Transverse colon (tissue), 4 donors: ENCODE measurements at regions not wholly inside any gene's neighbourhood (a gene's known extent, or its start where the extent isn't known, plus 50 kb on each side); places are given as distances from the start of the nearest gene placed in this dataset.

Experiments
- DNase-seq: peaks from one replicate; pipeline ENCODE4 v3.0.0-alpha.2; 2019
- H3K27ac ChIP-seq, 4 donors: fragments of 200-600 bp; sonication (generic); 2 replicates each; pipeline ENCODE4 v1.5.1; 2016 to 2018; ENCODE audit warnings: inconsistent platforms in 4 of 4
- H3K27me3 ChIP-seq: fragments of 200-600 bp; sonication (generic); 2 replicates; pipeline ENCODE4 v1.5.1; 2017; ENCODE audit warnings: inconsistent platforms
- H3K36me3 ChIP-seq, 4 donors: fragments of 200-600 bp; sonication (generic); 2 replicates each; pipeline ENCODE4 v1.5.1; 2017 to 2019; ENCODE audit warnings: inconsistent platforms in 4 of 4
- H3K4me1 ChIP-seq, 4 donors: fragments of 200-600 bp; sonication (generic); 2 replicates each; pipeline ENCODE4 v1.5.1; 2017 to 2020; ENCODE audit warnings: inconsistent platforms in 4 of 4
- H3K4me3 ChIP-seq, 4 donors: fragments of 200-600 bp; sonication (generic); 1 replicate in 1 of 4; 2 replicates in 3 of 4; pipeline versions ENCODE4 v1.5.1 to v1.6.1; 2017 to 2019; ENCODE audit warnings: inconsistent platforms in 4 of 4
- H3K9me3 ChIP-seq, 2 donors: fragments of 200-600 bp; sonication (generic); 2 replicates each; pipeline ENCODE4 v1.5.1; 2017 to 2019; ENCODE audit warnings: inconsistent platforms in 2 of 2
- EP300 ChIP-seq: sonication (generic); formaldehyde crosslinking; IDR thresholded peaks from one replicate; pipeline ENCODE4 v1.6.1; 2017; ENCODE audit warnings: antibody characterized with exemption, low read depth
- POLR2A ChIP-seq: fragments of 450-650 bp; IDR thresholded peaks from one replicate; pipeline ENCODE4 v1.6.1; 2016; ENCODE audit warnings: antibody characterized with exemption, mild to moderate bottlenecking, moderate library complexity
- POLR2AphosphoS5 ChIP-seq, 3 donors: sonication (generic); formaldehyde crosslinking; IDR thresholded peaks; one replicate each; pipeline ENCODE4 v1.6.1; 2016; ENCODE audit warnings: antibody characterized with exemption in 3 of 3
- WGBS, 2 donors: methylation state at CpG; one replicate each; pipeline ENCODE4 v1.1.5; 2018; ENCODE audit warnings: low coverage in 1 of 2; 5-methylcytosine and 5-hydroxymethylcytosine counted together
- in situ Hi-C, 4 donors: fragments of 200-750 bp; cut with MboI; loops; one replicate each; pipeline versions ENCODE4 v1.15.0 to v1.15.1; 2017; ENCODE audit warnings: low sequenced_read_pairs in 3 of 4, low pct_ligation_motif_present in 1 of 4, low pct_unique_long_range_greater_than_20kb in 1 of 4
- intact Hi-C: fragments of 100-400 bp; cut with DNase I; formaldehyde crosslinking; loops from one replicate; pipeline ENCODE4 v1.15.1; 2023; ENCODE audit warnings: low total_unique reads
- TF ChIP-seq, protein P1 (sequence below), 5 experiments: fragments of 200-600 bp in 3 of 5; fragments of 450-650 bp in 2 of 5; sonication (generic) in 3 of 5; IDR thresholded peaks; 1 replicate in 2 of 5; 2 replicates in 3 of 5; pipeline ENCODE4 v1.5.1; 2016 to 2017; ENCODE audit warnings: antibody characterized with exemption in 5 of 5, inconsistent platforms in 3 of 5, mild to moderate bottlenecking in 2 of 5, moderate library complexity in 1 of 5

DNA sequence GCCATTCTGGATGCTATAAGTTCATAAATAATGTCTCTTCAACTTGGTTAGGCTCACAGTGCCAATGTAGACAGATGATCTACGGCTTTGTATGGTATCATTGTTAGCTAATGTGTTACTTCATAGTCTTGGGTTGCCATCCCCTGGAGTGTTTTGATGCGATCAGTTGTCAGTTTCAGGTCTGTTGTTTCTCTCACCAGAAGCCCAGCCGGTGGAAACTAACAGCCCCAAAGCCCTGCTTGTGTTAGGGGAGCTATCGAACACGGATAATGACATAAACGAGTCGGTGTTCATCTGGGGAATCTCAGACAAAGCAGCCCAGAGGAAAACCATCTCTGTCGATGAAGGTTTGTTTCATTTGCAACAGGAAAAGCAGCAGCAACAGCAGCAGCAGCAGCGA lies 107.4 kb upstream of the ANKFN1 start:
- Histone ChIP-seq H3K4me1 (no peaks in the 10 kb centered on the region), H3K9me3 (no peaks in the 10 kb centered on the region), H3K36me3 (no peaks in the 10 kb centered on the region), H3K27ac (no peak overlapping the region), H3K4me3 (no peak overlapping the region), H3K27me3 (peaks cover 6% of the 10 kb centered on the region)
- intact Hi-C loops (no loop called here), in situ Hi-C loops (loop anchor here in 1 of 4 donors (10.0 kb wide), 1 partner anchor 61 kb away; no protein-coding TSS in a partner anchor)
- no peak for DNase-seq
- WGBS, 2 donors: 49 to 51% methylated on average over 8 to 9 of the region's 9 CpGs
- TF ChIP-seq POLR2AphosphoS5 (IDR thresholded peaks at IDR 0.05) (no peak), EP300 (no peak), POLR2A (no peak)
- TF ChIP-seq, protein P1, sequence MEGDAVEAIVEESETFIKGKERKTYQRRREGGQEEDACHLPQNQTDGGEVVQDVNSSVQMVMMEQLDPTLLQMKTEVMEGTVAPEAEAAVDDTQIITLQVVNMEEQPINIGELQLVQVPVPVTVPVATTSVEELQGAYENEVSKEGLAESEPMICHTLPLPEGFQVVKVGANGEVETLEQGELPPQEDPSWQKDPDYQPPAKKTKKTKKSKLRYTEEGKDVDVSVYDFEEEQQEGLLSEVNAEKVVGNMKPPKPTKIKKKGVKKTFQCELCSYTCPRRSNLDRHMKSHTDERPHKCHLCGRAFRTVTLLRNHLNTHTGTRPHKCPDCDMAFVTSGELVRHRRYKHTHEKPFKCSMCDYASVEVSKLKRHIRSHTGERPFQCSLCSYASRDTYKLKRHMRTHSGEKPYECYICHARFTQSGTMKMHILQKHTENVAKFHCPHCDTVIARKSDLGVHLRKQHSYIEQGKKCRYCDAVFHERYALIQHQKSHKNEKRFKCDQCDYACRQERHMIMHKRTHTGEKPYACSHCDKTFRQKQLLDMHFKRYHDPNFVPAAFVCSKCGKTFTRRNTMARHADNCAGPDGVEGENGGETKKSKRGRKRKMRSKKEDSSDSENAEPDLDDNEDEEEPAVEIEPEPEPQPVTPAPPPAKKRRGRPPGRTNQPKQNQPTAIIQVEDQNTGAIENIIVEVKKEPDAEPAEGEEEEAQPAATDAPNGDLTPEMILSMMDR (IDR thresholded peaks at IDR 0.05): no peak

DNA sequence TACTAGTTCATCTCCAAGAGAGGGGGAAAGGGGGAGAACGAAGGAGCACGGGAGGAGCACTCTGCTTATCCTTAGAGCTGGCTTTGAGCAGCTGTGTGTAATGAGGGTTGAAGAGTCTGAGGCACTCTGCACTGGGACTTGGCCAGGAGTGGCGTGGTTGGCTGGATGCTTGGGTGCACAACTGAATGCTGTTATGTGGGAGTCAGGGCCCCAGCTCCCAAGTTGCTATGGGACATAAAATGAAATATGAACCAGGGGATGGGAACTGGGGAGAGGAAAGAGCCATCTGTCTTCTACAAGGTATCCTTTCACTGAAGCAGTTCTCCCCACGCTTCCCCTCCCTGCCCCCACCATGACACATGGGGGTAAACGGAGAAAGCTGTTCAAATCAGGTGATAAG lies 105.9 kb upstream of the ANKFN1 start:
- no peak overlapping the region for H3K4me3 ChIP-seq
- no peak for TF ChIP-seq POLR2A
- TF ChIP-seq POLR2AphosphoS5 (IDR thresholded peaks at IDR 0.05): no peak
- TF ChIP-seq, protein P1 (IDR thresholded peaks at IDR 0.05): no peak
- no peak for TF ChIP-seq EP300
- H3K9me3 ChIP-seq: no peaks in the 10 kb centered on the region
- H3K27me3 ChIP-seq: peaks cover 6% of the 10 kb centered on the region
- WGBS, 2 donors: 30% methylated on average over 5 of the region's 5 CpGs; no CpG with 5 or more reads in 1 of the 2 donors
- H3K36me3 ChIP-seq: no peaks in the 10 kb centered on the region
- intact Hi-C loops: no loop called here
- in situ Hi-C loops: loop anchor here in 1 of 4 donors (10.0 kb wide), 1 partner anchor 63 kb away; no protein-coding TSS in a partner anchor
- H3K4me1 ChIP-seq: no peaks in the 10 kb centered on the region
- no peak for DNase-seq
- no peak overlapping the region for H3K27ac ChIP-seq

DNA sequence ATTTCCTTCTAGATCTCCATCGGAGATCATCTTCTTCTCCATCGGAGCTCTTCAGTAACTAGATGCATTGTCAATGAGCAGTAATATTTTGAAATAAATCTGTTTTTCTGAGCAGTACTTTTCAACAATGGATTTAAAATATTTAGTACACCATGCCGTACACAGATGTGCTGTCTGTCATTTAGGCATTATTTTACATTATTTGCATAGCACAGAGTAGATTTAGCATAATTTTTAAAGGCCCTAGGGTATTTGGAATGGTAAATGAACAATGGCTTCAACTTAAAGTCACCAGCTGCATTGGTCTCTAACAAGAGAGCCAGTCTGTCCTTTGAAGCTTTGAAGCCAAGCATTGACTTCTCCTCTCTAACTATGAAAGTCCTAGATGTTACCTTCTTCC lies 95.4 kb upstream of the ANKFN1 start:
- TF ChIP-seq, protein P1 (IDR thresholded peaks at IDR 0.05): no peak
- no peak for TF ChIP-seq EP300
- no peak for TF ChIP-seq POLR2AphosphoS5 (IDR thresholded peaks at IDR 0.05)
- TF ChIP-seq POLR2A: no peak
- no peaks in the 10 kb centered on the region for H3K27me3 ChIP-seq
- 91 to 93% methylated on average over 3 of the region's 3 CpGs for WGBS, 2 donors
- H3K36me3 ChIP-seq: no peaks in the 10 kb centered on the region
- intact Hi-C loops: no loop called here
- no peak for DNase-seq
- H3K27ac ChIP-seq: no peak overlapping the region
- H3K4me1 ChIP-seq: no peaks in the 10 kb centered on the region
- no peak overlapping the region for H3K4me3 ChIP-seq
- in situ Hi-C loops: no loop called here
- H3K9me3 ChIP-seq: no peaks in the 10 kb centered on the region

DNA sequence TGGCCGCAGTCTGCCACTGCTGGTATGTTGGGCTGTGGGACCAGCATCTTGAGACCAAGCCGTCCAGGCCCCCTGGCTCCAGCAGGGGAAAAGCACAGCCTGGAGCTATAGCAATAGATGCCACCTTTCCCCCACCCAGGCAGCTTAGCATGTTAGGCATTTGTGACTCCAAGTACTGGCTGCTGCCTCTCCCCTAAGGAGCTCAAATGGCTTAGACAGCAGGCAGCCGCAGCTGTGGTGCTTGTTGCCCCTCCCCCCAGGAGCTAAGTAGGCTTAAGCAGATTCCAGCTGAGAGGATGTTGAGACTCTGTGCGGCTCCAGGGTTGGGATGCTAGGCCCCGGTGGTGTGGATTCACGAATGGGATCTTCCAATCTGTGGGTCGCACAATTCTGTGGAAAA lies 88.8 kb upstream of the ANKFN1 start:
- H3K4me1 ChIP-seq: no peaks in the 10 kb centered on the region
- WGBS, 2 donors: 65% methylated on average over 6 of the region's 7 CpGs; no CpG with 5 or more reads in 1 of the 2 donors
- no peak overlapping the region for H3K27ac ChIP-seq
- intact Hi-C loops: no loop called here
- peaks cover 0 to 3% of the 10 kb centered on the region in 2 donors for H3K9me3 ChIP-seq
- no peaks in the 10 kb centered on the region for H3K27me3 ChIP-seq
- TF ChIP-seq POLR2A: no peak
- TF ChIP-seq, protein P1 (IDR thresholded peaks at IDR 0.05): no peak
- no peak for TF ChIP-seq EP300
- no peak for TF ChIP-seq POLR2AphosphoS5 (IDR thresholded peaks at IDR 0.05)
- no peak overlapping the region for H3K4me3 ChIP-seq
- H3K36me3 ChIP-seq: no peaks in the 10 kb centered on the region
- in situ Hi-C loops: no loop called here
- no peak for DNase-seq
